D721Med (cell line): ENCODE measurements at regions not wholly inside any gene's neighbourhood (a gene's known extent, or its start where the extent isn't known, plus 50 kb on each side); places are given as distances from the start of the nearest gene placed in this dataset.

Source experiments
- DNase-seq: peaks from one replicate; pipeline ENCODE4 v3.0.0; 2011; ENCODE audit warnings: low spot score; ENCODE audit not compliant: insufficient read length
- FAIRE-seq: peaks from 2 replicates; lab custom pipeline; 2011; peaks lifted over from hg19 to GRCh38; lab: Jason Lieb, UNC
- TF ChIP-seq, protein P1 (sequence below): IDR thresholded peaks from 2 replicates; pipeline ENCODE4 v1.5.1; 2012; ENCODE audit warnings: mild to moderate bottlenecking, control low read depth; ENCODE audit not compliant: insufficient read depth; ENCODE audit errors: missing control alignments

DNA sequence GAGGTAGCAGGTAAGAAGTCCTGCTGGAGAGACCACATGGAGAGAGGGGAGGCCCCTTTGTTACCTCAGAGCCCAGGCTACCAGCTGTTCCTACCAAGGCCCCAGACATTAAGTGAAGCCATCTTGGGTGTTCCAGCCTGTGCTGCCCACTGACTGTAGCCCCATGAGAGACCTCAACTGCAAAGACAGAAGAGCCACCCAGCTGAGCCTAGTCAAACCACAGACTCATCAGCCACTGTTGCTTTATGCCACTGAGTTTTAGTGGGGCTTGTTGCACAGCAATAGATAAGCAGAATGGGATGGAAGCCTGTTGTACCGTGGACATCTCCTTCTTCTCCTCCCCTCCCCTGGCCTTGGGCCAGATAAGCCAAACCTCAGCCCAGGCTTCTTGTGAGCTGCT, 83.9 kb downstream of the ADRA2C start:
- DNase-seq (no peak), FAIRE-seq (no peak)
- TF ChIP-seq, protein P1, sequence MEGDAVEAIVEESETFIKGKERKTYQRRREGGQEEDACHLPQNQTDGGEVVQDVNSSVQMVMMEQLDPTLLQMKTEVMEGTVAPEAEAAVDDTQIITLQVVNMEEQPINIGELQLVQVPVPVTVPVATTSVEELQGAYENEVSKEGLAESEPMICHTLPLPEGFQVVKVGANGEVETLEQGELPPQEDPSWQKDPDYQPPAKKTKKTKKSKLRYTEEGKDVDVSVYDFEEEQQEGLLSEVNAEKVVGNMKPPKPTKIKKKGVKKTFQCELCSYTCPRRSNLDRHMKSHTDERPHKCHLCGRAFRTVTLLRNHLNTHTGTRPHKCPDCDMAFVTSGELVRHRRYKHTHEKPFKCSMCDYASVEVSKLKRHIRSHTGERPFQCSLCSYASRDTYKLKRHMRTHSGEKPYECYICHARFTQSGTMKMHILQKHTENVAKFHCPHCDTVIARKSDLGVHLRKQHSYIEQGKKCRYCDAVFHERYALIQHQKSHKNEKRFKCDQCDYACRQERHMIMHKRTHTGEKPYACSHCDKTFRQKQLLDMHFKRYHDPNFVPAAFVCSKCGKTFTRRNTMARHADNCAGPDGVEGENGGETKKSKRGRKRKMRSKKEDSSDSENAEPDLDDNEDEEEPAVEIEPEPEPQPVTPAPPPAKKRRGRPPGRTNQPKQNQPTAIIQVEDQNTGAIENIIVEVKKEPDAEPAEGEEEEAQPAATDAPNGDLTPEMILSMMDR: no peak

DNA sequence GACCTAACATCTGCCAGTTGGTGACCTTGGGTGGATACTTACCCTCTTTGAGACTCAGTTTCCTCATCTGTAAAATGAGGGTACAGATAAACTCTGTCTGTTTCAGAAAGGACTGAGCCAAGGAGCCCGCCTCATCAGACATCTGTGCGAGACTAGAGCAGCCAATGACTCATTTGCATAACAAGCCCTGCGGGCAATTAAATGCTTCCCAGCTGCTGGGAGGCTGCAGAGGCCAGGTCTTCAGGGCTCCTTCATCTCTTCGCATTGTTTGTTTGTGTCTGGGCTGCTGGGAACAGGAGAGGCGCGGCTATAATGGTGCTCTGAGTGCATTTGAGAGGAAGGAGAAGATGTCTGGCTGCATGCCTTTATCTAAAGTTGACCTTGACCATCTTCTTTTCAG, 85.0 kb downstream of the ADRA2C start:
- FAIRE-seq: no peak
- DNase-seq: no peak
- TF ChIP-seq, protein P1: no peak

DNA sequence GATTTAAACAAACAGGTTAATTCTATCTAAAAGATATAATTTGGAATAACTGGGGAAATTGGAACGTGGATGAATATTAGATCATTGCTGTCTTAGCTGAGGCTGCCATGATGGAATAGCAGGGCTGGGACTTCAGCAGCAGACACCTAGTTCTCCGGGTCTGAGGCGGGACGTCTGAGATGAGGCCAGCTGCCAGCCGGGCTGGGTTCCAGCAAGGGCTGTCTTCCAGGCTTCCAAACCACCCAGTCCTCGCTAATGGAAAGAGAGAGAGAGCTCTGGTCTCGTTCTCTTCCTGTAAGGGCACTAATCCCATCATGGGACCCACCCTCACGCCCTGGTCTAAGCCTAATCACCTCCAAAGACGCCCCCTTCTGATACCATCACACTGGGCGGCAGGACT, 85.7 kb downstream of the ADRA2C start:
- no peak for DNase-seq
- TF ChIP-seq, protein P1: no peak
- FAIRE-seq: no peak

DNA sequence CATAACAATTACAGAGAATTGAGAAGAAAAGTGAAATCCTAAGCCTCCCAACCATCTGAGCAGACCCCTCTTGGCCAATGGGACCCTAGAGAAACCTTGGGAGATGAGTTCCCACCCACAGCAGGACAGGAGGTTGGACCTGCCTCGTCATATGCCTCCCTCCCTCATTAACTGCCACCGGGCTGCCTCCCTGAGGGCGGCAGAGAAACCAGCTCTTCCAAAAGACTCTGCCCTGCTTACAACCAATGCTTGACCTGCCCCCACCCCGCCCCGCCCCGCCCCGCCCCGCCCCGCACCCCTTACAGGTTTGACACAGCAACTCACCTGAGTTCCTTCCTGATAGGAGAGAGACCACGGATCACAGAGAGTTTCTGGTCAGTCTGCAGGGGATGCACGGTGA, 86.1 kb downstream of the ADRA2C start:
- TF ChIP-seq, protein P1: no peak
- DNase-seq (no peak), FAIRE-seq (no peak)

DNA sequence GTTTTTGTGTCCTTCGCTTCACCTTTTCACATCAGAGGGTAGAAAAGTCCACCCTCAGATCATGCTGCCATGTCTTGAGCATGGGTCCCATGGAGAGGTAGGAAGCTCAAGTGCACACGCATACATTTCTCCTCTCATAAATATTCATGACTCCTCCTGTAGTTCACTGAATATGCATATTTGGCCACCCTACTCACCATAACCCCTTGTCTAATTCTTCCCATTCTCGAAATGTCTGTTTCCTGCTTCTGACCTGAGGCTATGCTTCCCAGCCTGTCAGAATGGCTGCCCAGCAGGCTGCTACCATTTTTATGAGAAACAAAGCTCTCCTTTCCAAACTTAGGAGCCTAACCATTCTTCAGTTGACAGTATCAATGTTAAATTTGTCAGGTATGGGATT, 86.5 kb downstream of the ADRA2C start:
- DNase-seq: no peak
- FAIRE-seq: no peak
- TF ChIP-seq, protein P1: no peak

DNA sequence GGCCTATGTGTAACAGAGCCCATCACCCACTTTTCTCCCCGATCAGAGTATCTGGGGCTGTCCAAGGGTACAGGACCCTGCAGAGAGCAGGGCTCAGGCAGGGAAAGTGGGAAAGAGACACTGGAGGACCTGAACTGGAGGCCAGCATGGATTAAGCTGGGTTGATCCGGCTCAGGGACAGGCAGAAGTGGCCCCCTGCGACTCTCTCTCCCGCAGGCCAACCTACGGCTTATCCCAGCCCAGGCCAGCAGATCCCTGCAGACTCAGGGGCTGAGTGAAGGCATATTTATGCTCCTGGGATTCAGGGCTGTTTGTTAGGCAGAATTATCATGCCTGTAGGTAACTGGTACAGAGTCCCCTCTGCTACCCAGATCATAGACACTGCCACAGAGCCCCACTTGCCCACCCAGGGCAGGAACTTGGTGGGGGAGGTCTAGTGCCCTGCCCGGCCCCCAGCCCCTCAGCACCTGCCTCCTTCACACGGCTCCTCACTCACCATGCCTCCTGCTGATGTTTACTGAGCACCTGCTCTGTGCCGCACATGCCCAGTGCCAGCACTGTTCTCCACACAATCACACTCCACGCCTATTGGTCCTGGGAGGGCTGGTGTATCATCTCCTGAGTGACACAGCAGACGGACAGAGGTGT, 87.3 kb downstream of the ADRA2C start:
- FAIRE-seq (no peak), DNase-seq (peak; percentile 85)
- TF ChIP-seq, protein P1: no peak

DNA sequence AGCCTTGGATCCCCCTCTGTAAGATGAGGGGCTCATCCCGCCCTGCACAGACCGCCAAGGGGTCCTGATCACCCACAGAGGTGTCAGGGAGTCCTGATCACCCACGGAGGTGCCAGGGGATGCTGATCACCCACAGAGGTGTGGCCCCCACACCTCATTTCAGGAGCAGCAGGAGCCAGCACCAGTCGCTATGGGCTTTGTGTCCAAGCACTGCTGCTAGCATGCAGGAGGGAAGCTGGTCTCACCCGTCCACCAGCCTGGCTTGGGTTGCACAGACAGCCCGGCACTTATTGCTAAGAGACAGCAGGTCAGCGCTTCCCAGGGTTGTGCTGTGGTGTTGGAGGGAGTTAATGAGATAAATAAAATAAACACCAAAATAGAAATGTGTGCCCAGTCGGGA, 88.5 kb downstream of the ADRA2C start:
- FAIRE-seq (no peak), DNase-seq (no peak)
- TF ChIP-seq, protein P1: no peak
